ENCODE measurements at regions not wholly inside any gene's neighbourhood (a gene's known extent, or its start where the extent isn't known, plus 50 kb on each side); places are given as distances from the start of the nearest gene placed in this dataset.
"Not testable (repeated sequence)": the region's sequence is repeated elsewhere in the genome, so short reads cannot be mapped to it uniquely, and the experiment has no call there.

GRCh38 chr6:142016666-142017065 is 116.1 kb upstream of the GJE1 start:
- not testable (repeated sequence) for DNase-seq

- DNase-seq: not testable (repeated sequence)
Measured at GRCh38 chr6:142015463-142015862, 117.3 kb upstream of the GJE1 start.

- no peak for DNase-seq
Measured at GRCh38 chr6:142015011-142015410, 117.7 kb upstream of the GJE1 start.

GRCh38 chr6:142014515-142014914 is 118.2 kb upstream of the GJE1 start:
- no peak for DNase-seq

GRCh38 chr6:142013875-142014495 is 118.7 kb upstream of the GJE1 start:
- DNase-seq: no peak

- no peak for DNase-seq
Measured at GRCh38 chr6:142013287-142013686, 119.4 kb upstream of the GJE1 start.

GRCh38 chr6:142011775-142012174 is 121.0 kb upstream of the GJE1 start:
- DNase-seq: no peak

- no peak for DNase-seq
Measured at GRCh38 chr6:142011156-142011555, 121.6 kb upstream of the GJE1 start.

- DNase-seq: no peak
Measured at GRCh38 chr6:142009647-142010046, 123.1 kb upstream of the GJE1 start.

GRCh38 chr6:142008781-142009180 is 123.9 kb upstream of the GJE1 start:
- no peak for DNase-seq

GRCh38 chr6:142008016-142008735 is 124.5 kb upstream of the GJE1 start:
- DNase-seq: no peak

GRCh38 chr6:142005021-142005420 is 127.7 kb upstream of the GJE1 start:
- no peak for DNase-seq

- no peak for DNase-seq
Measured at GRCh38 chr6:142002825-142003405, 129.8 kb upstream of the GJE1 start.

GRCh38 chr6:141996823-141997222 is 135.9 kb upstream of the GJE1 start:
- no peak for DNase-seq

- DNase-seq: no peak
Measured at GRCh38 chr6:141992109-141992508, 140.6 kb upstream of the GJE1 start.

- no peak for DNase-seq
Measured at GRCh38 chr6:141990840-141991239, 141.9 kb upstream of the GJE1 start.

- no peak for DNase-seq
Measured at GRCh38 chr6:141989706-141989959, 143.1 kb upstream of the GJE1 start.

- DNase-seq: peak; percentile 3
Measured at GRCh38 chr6:141988954-141989705, 143.6 kb upstream of the GJE1 start.

- no peak for DNase-seq
Measured at GRCh38 chr6:141988327-141988726, 144.4 kb upstream of the GJE1 start.

- no peak for DNase-seq
Measured at GRCh38 chr6:141986457-141986856, 146.3 kb upstream of the GJE1 start.

- DNase-seq: no peak
Measured at GRCh38 chr6:141981190-141981589, 151.5 kb upstream of the GJE1 start.

GRCh38 chr6:141977782-141978181 is 154.9 kb upstream of the GJE1 start:
- DNase-seq: no peak

- DNase-seq: no peak
Measured at GRCh38 chr6:141976994-141977393, 155.7 kb upstream of the GJE1 start.
